Uterus (tissue), 2 donors: ENCODE measurements at regions not wholly inside any gene's neighbourhood (a gene's known extent, or its start where the extent isn't known, plus 50 kb on each side); places are given as distances from the start of the nearest gene placed in this dataset.

Experiments used
- CTCF ChIP-seq, 4 experiments: fragments of 200-600 bp in 2 of 4; fragments of 450-650 bp in 2 of 4; sonication (generic) in 2 of 4; IDR thresholded peaks; one replicate each; pipeline ENCODE4 v1.5.1; 2016 to 2019; ENCODE audit warnings: antibody characterized with exemption in 4 of 4, mild to moderate bottlenecking in 2 of 4, moderate library complexity in 1 of 4
- POLR2A ChIP-seq, 2 donors: fragments of 450-650 bp; IDR thresholded peaks; one replicate each; pipeline ENCODE4 v1.6.1; 2016; ENCODE audit warnings: antibody characterized with exemption in 2 of 2, mild to moderate bottlenecking in 1 of 2, moderate library complexity in 1 of 2

GRCh38 chrX:116824785-116825184 lies 362.0 kb upstream of the CT83 start:
- TF ChIP-seq CTCF (IDR thresholded peaks at IDR 0.05), result no peak
- TF ChIP-seq POLR2A (IDR thresholded peaks at IDR 0.05), result no peak
